Left renal pelvis (tissue), 4 donors: ENCODE measurements at regions not wholly inside any gene's neighbourhood (a gene's known extent, or its start where the extent isn't known, plus 50 kb on each side); places are given as distances from the start of the nearest gene placed in this dataset.

Experiments used
- DNase-seq, 4 donors: peaks; one replicate each; pipeline ENCODE4 v3.0.0-alpha.2; 2013; ENCODE audit warnings: low read depth in 4 of 4, low spot score in 3 of 4

GRCh38 chr11:123261345-123262106 is 66.5 kb upstream of the CLMP start:
- DNase-seq, result peak; percentile 65 to 73 (median 68)

- DNase-seq, result no peak
These were observed 65.6 kb upstream of the CLMP start for GRCh38 chr11:123260511-123261211.

DNA sequence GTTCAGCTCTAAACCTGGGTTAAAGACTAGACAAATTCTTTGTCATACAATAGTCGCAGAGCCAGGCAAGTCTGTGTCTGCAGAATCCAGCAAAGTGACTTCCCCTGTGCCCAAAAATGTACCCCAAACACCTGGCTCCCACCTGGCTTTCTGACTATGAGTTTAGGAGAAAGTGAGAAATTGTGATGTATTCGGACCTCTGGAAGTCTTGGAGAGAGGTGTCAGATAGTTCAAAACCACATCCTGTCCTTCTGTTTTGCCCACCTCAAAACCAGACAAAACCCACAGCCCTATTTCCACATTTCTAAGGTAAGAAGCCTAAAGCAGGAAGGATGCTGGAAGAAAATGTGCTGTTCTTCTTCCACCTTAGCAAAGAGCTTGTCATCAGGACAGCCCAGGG is 63.8 kb upstream of the CLMP start:
- no peak for DNase-seq

GRCh38 chr11:123257370-123257769 is 62.3 kb upstream of the CLMP start:
- DNase-seq, result no peak

DNA sequence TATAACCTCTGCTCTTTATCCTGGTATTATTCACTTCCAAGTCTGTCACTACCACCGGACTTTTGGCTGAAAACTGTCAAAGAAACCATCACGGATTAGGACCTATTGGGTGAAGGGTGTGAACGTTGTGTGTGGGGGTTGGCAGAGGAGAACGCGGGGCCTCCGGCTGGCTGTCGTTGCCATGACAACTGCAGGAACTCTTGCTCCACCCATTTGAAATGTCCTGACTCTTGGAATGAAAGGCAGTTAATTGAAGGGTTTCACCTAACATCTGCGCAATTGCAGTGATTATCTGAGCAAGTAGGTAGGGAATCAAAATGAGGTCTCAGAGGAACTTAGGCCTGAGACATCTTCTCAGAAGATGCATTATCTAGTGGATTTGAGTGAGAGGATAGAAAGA is 60.9 kb upstream of the CLMP start:
- no peak for DNase-seq

DNA sequence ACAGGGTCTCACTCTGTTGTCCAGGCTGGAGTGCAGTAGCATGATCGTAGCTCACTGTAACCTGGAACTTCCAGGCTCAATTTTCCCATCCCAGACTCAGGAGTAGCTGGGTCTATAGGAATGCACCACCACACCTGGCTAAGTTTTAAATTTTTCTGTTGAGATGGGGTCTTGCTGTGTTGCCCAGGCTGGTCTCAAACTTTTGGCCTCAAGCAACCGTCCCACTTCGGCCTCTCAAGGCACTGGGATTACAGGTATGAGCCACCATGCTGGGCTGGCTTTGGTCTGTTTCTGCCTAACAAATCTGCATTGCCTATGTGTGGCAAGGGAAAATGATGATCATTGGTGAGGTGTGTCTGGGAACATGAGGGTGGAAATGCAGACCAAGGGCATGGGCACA is 59.3 kb upstream of the CLMP start:
- no peak for DNase-seq

DNA sequence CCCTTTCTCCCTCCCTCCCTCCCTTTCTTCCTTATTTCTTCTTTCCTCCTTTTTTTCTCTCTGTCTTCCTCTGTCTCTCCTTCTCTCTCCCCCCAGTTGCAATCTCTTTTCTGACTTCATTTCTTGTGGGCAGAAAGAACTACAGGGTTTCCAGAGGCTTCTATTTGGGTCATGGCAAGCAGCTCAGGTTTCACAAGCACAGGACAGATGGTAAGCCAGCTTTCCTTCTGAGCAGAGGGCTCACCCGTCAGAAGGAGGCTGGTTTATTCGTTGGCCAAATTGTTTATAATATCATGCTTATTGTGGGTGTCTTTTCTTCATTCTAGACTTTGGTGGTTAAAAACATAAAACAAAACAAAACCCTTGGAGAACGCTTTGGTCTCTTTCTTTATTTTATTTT is 58.9 kb upstream of the CLMP start:
- DNase-seq, result no peak

DNA sequence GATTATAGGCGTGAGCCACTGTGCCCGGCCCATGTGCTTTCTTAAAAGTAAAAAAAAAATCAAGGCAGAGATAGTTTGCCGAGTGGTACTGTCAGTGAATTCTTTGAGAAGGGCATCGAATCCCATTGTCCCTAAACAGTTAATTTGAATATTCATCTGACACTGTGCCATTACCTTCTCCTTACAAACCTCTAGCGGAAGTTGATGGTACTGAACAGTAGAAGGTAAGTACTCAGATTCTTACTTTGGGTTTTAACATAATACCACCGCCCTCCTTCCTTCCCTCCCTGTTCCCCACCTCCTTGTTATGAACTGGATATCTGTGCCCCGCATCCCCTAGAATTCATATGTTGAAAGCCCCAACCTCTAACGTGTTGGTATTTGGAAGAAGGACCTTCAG is 58.2 kb upstream of the CLMP start:
- DNase-seq, result no peak

GRCh38 chr11:123251657-123252344 is 56.8 kb upstream of the CLMP start:
- DNase-seq, result no peak

GRCh38 chr11:123250892-123251656 is 56.0 kb upstream of the CLMP start:
- no peak for DNase-seq

DNA sequence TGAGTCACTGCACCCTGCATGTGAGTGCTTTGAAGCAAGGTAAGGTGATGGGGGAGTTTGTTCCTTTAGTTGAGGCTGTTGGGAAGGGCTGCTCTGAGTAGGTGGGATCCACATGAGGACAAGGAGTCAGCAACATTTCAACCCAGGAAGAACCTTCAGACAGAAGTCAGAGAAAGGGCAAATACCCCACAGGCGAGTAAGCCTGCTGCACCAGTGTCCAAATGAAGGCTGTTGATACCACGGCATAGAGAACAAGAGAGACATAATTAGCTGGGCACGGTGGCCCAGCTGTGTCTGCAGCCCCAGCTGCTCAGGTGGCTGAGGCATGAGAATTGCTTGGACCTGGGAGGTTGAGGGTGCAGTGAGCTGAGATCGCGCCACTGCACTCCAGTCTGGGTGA is 54.3 kb upstream of the CLMP start:
- no peak for DNase-seq

DNA sequence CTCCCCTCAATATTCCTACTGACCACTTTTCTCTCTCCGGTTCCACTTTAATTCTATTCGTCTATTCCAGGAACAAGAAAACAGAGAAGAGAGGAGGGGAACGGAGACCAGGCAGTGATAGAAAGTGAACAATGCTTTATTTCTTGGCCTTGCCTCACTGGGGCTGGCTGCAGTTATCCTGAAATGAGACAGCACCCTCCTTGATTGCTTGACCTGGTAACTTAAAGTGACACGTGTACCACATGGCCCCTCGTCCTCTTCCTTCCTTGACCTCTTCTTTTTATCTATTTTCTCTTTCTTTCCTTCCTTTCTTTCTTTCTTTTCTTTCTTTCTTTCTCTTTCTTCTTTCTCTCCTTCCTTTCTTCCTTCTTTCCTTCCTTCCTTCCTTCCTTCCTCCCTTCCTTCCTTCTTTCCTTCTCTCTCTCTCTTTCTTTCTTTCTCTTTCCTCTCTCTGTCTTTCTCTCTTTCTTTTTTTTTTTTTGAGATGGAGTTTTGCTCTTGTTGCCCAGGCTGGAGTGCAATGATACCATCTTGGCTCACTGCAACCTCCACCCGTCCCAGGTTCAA is 52.8 kb upstream of the CLMP start:
- no peak for DNase-seq

DNA sequence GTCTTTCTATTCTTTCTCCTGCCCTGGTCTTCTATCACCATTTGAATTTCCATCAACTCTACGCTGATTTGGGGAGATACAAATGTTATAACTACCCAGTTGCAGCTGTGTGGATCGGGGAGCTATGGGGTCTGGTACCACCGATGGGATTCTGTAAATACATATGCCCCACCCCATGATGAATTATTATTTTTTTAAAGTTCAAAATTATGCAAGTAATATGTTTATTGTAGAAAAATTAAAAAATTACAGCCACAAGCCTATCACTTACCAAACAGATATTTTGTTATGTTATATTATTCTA is 52.4 kb upstream of the CLMP start:
- DNase-seq, result no peak

GRCh38 chr11:123246749-123247495 is 51.9 kb upstream of the CLMP start:
- DNase-seq, result peak; percentile 46 to 69 (median 62)

GRCh38 chr11:123245567-123245966 is 50.5 kb upstream of the CLMP start:
- no peak for DNase-seq
